ENCODE measurements at regions not wholly inside any gene's neighbourhood (a gene's known extent, or its start where the extent isn't known, plus 50 kb on each side); places are given as distances from the start of the nearest gene placed in this dataset.

DNA sequence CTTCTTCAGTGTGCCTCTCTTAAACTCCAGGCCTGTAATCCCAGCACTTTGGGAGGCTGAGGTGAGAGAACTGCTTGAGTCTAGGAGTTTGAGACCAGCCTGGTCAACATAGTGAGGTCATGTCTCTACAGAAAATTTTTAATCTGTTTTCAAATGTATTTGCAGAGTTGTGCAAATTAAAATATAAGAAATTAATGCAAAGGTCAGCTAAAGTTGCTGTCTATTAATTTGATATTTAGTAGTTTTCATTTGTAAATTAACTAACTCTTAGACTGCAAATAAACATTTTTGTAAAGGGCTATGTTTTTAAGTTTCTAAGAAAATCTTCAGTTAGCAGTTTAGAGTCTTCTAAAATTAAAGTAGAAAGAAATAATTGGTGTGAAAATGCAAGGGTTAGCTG is 99.9 kb upstream of the TJP1 start (continued):
- TF ChIP-seq RAD21 (IDR thresholded peaks at IDR 0.05 in 1 of 2, conservative IDR thresholded peaks at IDR 0.05 in 1 of 2; ENCODE audit: low read depth in 2 of 2, low read length in 2 of 2) = no peak
- TF ChIP-seq, protein P1, sequence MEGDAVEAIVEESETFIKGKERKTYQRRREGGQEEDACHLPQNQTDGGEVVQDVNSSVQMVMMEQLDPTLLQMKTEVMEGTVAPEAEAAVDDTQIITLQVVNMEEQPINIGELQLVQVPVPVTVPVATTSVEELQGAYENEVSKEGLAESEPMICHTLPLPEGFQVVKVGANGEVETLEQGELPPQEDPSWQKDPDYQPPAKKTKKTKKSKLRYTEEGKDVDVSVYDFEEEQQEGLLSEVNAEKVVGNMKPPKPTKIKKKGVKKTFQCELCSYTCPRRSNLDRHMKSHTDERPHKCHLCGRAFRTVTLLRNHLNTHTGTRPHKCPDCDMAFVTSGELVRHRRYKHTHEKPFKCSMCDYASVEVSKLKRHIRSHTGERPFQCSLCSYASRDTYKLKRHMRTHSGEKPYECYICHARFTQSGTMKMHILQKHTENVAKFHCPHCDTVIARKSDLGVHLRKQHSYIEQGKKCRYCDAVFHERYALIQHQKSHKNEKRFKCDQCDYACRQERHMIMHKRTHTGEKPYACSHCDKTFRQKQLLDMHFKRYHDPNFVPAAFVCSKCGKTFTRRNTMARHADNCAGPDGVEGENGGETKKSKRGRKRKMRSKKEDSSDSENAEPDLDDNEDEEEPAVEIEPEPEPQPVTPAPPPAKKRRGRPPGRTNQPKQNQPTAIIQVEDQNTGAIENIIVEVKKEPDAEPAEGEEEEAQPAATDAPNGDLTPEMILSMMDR (IDR thresholded peaks at IDR 0.05; ENCODE audit: control extremely low read depth in 1 of 3, insufficient read depth in 1 of 3, low read depth in 1 of 3, low read length in 3 of 3) = no peak
